M059J (cell line): ENCODE measurements at regions not wholly inside any gene's neighbourhood (a gene's known extent, or its start where the extent isn't known, plus 50 kb on each side); places are given as distances from the start of the nearest gene placed in this dataset.

Experiments
- DNase-seq: peaks from one replicate; pipeline ENCODE4 v3.0.0-alpha.2; 2012; ENCODE audit warnings: low read depth

GRCh38 chr3:190722181-190722905 is 140.2 kb downstream of the GMNC start:
- no peak for DNase-seq

- no peak for DNase-seq
Measured at GRCh38 chr3:190721330-190721729, 141.2 kb downstream of the GMNC start.

GRCh38 chr3:190718671-190719070 is 143.8 kb downstream of the GMNC start:
- peak; percentile 74 for DNase-seq

- peak; percentile 36 for DNase-seq
Measured at GRCh38 chr3:190718097-190718496, 144.4 kb downstream of the GMNC start.

GRCh38 chr3:190716961-190717360 is 145.5 kb downstream of the GMNC start:
- DNase-seq: no peak

GRCh38 chr3:190716211-190716610 is 146.3 kb downstream of the GMNC start:
- no peak for DNase-seq

GRCh38 chr3:190710723-190711122 is 151.8 kb downstream of the GMNC start:
- DNase-seq: no peak

- peak; percentile 63 for DNase-seq
Measured at GRCh38 chr3:190709351-190709773, 153.1 kb downstream of the GMNC start.
